ENCODE measurements at regions not wholly inside any gene's neighbourhood (a gene's known extent, or its start where the extent isn't known, plus 50 kb on each side); places are given as distances from the start of the nearest gene placed in this dataset.

- Histone ChIP-seq H3K9ac (ENCODE audit: low read depth in 1 of 2, low read length in 2 of 2) (no peak overlapping the region), H3K27me3 (ENCODE audit: control insufficient read depth in 4 of 4, insufficient read depth in 4 of 4, low read length in 3 of 4) (peaks cover 0 to 2% (median 0%) of the 10 kb centered on the region in 4 donors), H3K36me3 (ENCODE audit: control insufficient read depth in 4 of 4, insufficient read depth in 3 of 4, low read depth in 1 of 4, low read length in 3 of 4) (no peaks in the 10 kb centered on the region), H3K9me3 (ENCODE audit: control insufficient read depth in 4 of 4, low read length in 3 of 4) (no peaks in the 10 kb centered on the region), H3K27ac (ENCODE audit: low read depth in 1 of 2, low read length in 2 of 2) (no peak overlapping the region), H3K4me3 (ENCODE audit: low read depth in 1 of 3, low read length in 3 of 3) (no peak overlapping the region), H3K4me1 (ENCODE audit: control insufficient read depth in 4 of 4, insufficient read depth in 4 of 4, low read length in 3 of 4) (no peaks in the 10 kb centered on the region)
- 63% methylated on average over 12 of the region's 12 CpGs for WGBS
- no peak for TF ChIP-seq SP1 (IDR thresholded peaks at IDR 0.05)
- no peak for TF ChIP-seq JUND (IDR thresholded peaks at IDR 0.05)
- TF ChIP-seq FOXA1 (IDR thresholded peaks at IDR 0.05): no peak
- TF ChIP-seq RAD21 (IDR thresholded peaks at IDR 0.05): no peak
- no peak for TF ChIP-seq RXRA (IDR thresholded peaks at IDR 0.05)
- TF ChIP-seq YY1 (IDR thresholded peaks at IDR 0.05): no peak
- no peak for TF ChIP-seq REST (IDR thresholded peaks at IDR 0.05)
- no peak for TF ChIP-seq GABPA (IDR thresholded peaks at IDR 0.05 in 1 of 2, conservative IDR thresholded peaks at IDR 0.05 in 1 of 2)
- TF ChIP-seq EGR1 (IDR thresholded peaks at IDR 0.05; ENCODE audit: low read depth in 2 of 2): no peak
- TF ChIP-seq, protein P1, sequence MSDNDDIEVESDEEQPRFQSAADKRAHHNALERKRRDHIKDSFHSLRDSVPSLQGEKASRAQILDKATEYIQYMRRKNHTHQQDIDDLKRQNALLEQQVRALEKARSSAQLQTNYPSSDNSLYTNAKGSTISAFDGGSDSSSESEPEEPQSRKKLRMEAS (IDR thresholded peaks at IDR 0.05): no peak
- TF ChIP-seq HNF4A (conservative IDR thresholded peaks at IDR 0.05): no peak
- TF ChIP-seq NR2F2 (IDR thresholded peaks at IDR 0.05): no peak
- TF ChIP-seq FOXA2 (IDR thresholded peaks at IDR 0.05): no peak
- no peak for TF ChIP-seq CTCF (IDR thresholded peaks at IDR 0.05; ENCODE audit: low read depth, low read length, missing input control)
- TF ChIP-seq, protein P2, sequence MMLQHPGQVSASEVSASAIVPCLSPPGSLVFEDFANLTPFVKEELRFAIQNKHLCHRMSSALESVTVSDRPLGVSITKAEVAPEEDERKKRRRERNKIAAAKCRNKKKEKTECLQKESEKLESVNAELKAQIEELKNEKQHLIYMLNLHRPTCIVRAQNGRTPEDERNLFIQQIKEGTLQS (IDR thresholded peaks at IDR 0.05): no peak
- TF ChIP-seq HNF4G (IDR thresholded peaks at IDR 0.05): no peak
- TF ChIP-seq, protein P3, sequence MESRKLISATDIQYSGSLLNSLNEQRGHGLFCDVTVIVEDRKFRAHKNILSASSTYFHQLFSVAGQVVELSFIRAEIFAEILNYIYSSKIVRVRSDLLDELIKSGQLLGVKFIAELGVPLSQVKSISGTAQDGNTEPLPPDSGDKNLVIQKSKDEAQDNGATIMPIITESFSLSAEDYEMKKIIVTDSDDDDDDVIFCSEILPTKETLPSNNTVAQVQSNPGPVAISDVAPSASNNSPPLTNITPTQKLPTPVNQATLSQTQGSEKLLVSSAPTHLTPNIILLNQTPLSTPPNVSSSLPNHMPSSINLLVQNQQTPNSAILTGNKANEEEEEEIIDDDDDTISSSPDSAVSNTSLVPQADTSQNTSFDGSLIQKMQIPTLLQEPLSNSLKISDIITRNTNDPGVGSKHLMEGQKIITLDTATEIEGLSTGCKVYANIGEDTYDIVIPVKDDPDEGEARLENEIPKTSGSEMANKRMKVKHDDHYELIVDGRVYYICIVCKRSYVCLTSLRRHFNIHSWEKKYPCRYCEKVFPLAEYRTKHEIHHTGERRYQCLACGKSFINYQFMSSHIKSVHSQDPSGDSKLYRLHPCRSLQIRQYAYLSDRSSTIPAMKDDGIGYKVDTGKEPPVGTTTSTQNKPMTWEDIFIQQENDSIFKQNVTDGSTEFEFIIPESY (IDR thresholded peaks at IDR 0.05): no peak
- no peak for DNase-seq (ENCODE audit: low spot score)
These were observed 55.1 kb downstream of the SOX9 start for GRCh38 chr17:72175787-72176515.

Data from liver (tissue), 8 donors.